Keratinocyte (primary cell): ENCODE measurements at regions not wholly inside any gene's neighbourhood (a gene's known extent, or its start where the extent isn't known, plus 50 kb on each side); places are given as distances from the start of the nearest gene placed in this dataset.

ENCODE experiments used
- DNase-seq: peaks from one replicate; pipeline ENCODE4 v3.0.0-alpha.2; 2011; ENCODE audit warnings: low read depth, missing footprints, low spot score
- FAIRE-seq: peaks from 2 replicates; lab custom pipeline; 2011; peaks lifted over from hg19 to GRCh38; lab: Jason Lieb, UNC
- H2AFZ ChIP-seq: 2 replicates; pipeline ENCODE4 v1.6.0; 2012; ENCODE audit warnings: low read length, control low read depth, inconsistent platforms; ENCODE audit not compliant: control insufficient read depth
- H3K27ac ChIP-seq: 2 replicates; pipeline ENCODE4 v1.5.1; 2011; ENCODE audit warnings: low read length; ENCODE audit not compliant: control insufficient read depth, insufficient read depth
- H3K27me3 ChIP-seq: 3 replicates; pipeline ENCODE4 v1.6.0; 2011; ENCODE audit warnings: low read length; ENCODE audit not compliant: control insufficient read depth, insufficient read depth; ENCODE audit errors: extremely low read depth
- H3K36me3 ChIP-seq, 2 experiments: 2 replicates in 1 of 2; 3 replicates in 1 of 2; pipeline ENCODE4 v1.5.1; 2011; ENCODE audit warnings: low read length in 2 of 2, mild to moderate bottlenecking in 1 of 2; ENCODE audit not compliant: control insufficient read depth in 2 of 2, insufficient read depth in 2 of 2; ENCODE audit errors: extremely low read depth in 1 of 2
- H3K4me1 ChIP-seq: 3 replicates; pipeline ENCODE4 v1.5.1; 2011; ENCODE audit warnings: low read length; ENCODE audit not compliant: control insufficient read depth, insufficient read depth; ENCODE audit errors: extremely low read depth
- H3K4me2 ChIP-seq: 3 replicates; pipeline ENCODE4 v1.6.0; 2011; ENCODE audit warnings: low read depth, low read length; ENCODE audit not compliant: control insufficient read depth, insufficient read depth; ENCODE audit errors: extremely low read depth
- H3K4me3 ChIP-seq, 3 experiments: fragments of 200-600 bp in 1 of 3; sonication (generic) in 1 of 3; 2 replicates in 2 of 3; 3 replicates in 1 of 3; pipeline ENCODE4 v1.5.1; 2011 to 2016; ENCODE audit warnings: low read length in 3 of 3, mild to moderate bottlenecking in 3 of 3, control low read depth in 2 of 3, inconsistent platforms in 1 of 3, low read depth in 1 of 3, mixed read lengths in 1 of 3, mixed run types in 1 of 3, moderate library complexity in 1 of 3; ENCODE audit not compliant: control insufficient read depth in 2 of 3, insufficient read depth in 2 of 3; ENCODE audit errors: extremely low read depth in 1 of 3
- H3K79me2 ChIP-seq: 2 replicates; pipeline ENCODE4 v1.6.0; 2012; ENCODE audit warnings: low read length; ENCODE audit not compliant: control insufficient read depth, insufficient read depth
- H3K9ac ChIP-seq: 3 replicates; pipeline ENCODE4 v1.6.0; 2011; ENCODE audit warnings: low read length; ENCODE audit not compliant: control insufficient read depth, insufficient read depth; ENCODE audit errors: extremely low read depth
- H3K9me1 ChIP-seq: 3 replicates; pipeline ENCODE4 v1.6.0; 2011; ENCODE audit warnings: low read length; ENCODE audit not compliant: control insufficient read depth, insufficient read depth; ENCODE audit errors: extremely low read depth
- H3K9me3 ChIP-seq: 2 replicates; pipeline ENCODE4 v1.5.1; 2012; ENCODE audit warnings: low read depth, low read length; ENCODE audit not compliant: control insufficient read depth
- H4K20me1 ChIP-seq: 3 replicates; pipeline ENCODE4 v1.6.0; 2011; ENCODE audit warnings: low read length; ENCODE audit not compliant: control insufficient read depth, insufficient read depth; ENCODE audit errors: extremely low read depth
- CTCF ChIP-seq, 3 experiments: IDR thresholded peaks in 1 of 3; conservative IDR thresholded peaks in 1 of 3; optimal IDR thresholded peaks in 1 of 3; 2 replicates in 2 of 3; 3 replicates in 1 of 3; pipeline versions ENCODE3 to v1.5.1; 2011; ENCODE audit warnings: low read length in 3 of 3, mild to moderate bottlenecking in 3 of 3, moderate library complexity in 2 of 3, control low read depth in 1 of 3, inconsistent platforms in 1 of 3; ENCODE audit not compliant: insufficient read depth in 2 of 3; ENCODE audit errors: extremely low read depth in 1 of 3
- EZH2 ChIP-seq: IDR thresholded peaks from one replicate; pipeline ENCODE4 v1.6.1; 2012; ENCODE audit warnings: inconsistent platforms, mild to moderate bottlenecking, low read length, moderate library complexity
- dilution Hi-C: fragments of 300-500 bp; cut with MboI; formaldehyde crosslinking; loops from one replicate; pipeline ENCODE4 v1.7.0; 2020; ENCODE audit warnings: low sequenced_read_pairs; ENCODE audit not compliant: extremely low pct_ligation_motif_present

GRCh38 chr11:91230647-91231046 lies 994.0 kb upstream of the FAT3 start:
- no peaks in the 10 kb centered on the region for H3K27me3 ChIP-seq
- FAIRE-seq: no peak
- TF ChIP-seq EZH2 (no peak), CTCF (optimal IDR thresholded peaks at IDR 0.05 in 1 of 3, IDR thresholded peaks at IDR 0.05 in 1 of 3, conservative IDR thresholded peaks at IDR 0.05 in 1 of 3; ENCODE audit: extremely low read depth in 1 of 3, insufficient read depth in 2 of 3, low read length in 3 of 3) (no peak)
- no peak overlapping the region for H3K9ac ChIP-seq
- no peaks in the 10 kb centered on the region for H3K36me3 ChIP-seq
- no peaks in the 10 kb centered on the region for H4K20me1 ChIP-seq
- no peaks in the 10 kb centered on the region for H3K4me1 ChIP-seq
- no peak overlapping the region for H2AFZ ChIP-seq
- no peak overlapping the region for H3K27ac ChIP-seq
- H3K4me2 ChIP-seq: no peak overlapping the region
- no peaks in the 10 kb centered on the region for H3K9me1 ChIP-seq
- dilution Hi-C loops: no loop called here
- H3K4me3 ChIP-seq: no peak overlapping the region
- H3K9me3 ChIP-seq: no peaks in the 10 kb centered on the region
- no peak for DNase-seq
- no peaks in the 10 kb centered on the region for H3K79me2 ChIP-seq

GRCh38 chr11:91222830-91223229 lies 1000.0 kb upstream of the CHORDC1 start:
- Histone ChIP-seq H3K27me3 (no peaks in the 10 kb centered on the region), H3K9ac (no peak overlapping the region), H2AFZ (no peak overlapping the region), H4K20me1 (no peaks in the 10 kb centered on the region), H3K4me3 (no peak overlapping the region), H3K9me3 (no peaks in the 10 kb centered on the region), H3K9me1 (no peaks in the 10 kb centered on the region), H3K79me2 (no peaks in the 10 kb centered on the region), H3K27ac (no peak overlapping the region), H3K36me3 (no peaks in the 10 kb centered on the region), H3K4me1 (no peaks in the 10 kb centered on the region), H3K4me2 (no peak overlapping the region)
- TF ChIP-seq EZH2 (no peak), CTCF (optimal IDR thresholded peaks at IDR 0.05 in 1 of 3, IDR thresholded peaks at IDR 0.05 in 1 of 3, conservative IDR thresholded peaks at IDR 0.05 in 1 of 3; ENCODE audit: extremely low read depth in 1 of 3, insufficient read depth in 2 of 3, low read length in 3 of 3) (no peak)
- dilution Hi-C loops: no loop called here
- DNase-seq (no peak), FAIRE-seq (no peak)
